ENCODE measurements at regions not wholly inside any gene's neighbourhood (a gene's known extent, or its start where the extent isn't known, plus 50 kb on each side); places are given as distances from the start of the nearest gene placed in this dataset.
"Not testable (repeated sequence)": the region's sequence is repeated elsewhere in the genome, so short reads cannot be mapped to it uniquely, and the experiment has no call there.

DNA sequence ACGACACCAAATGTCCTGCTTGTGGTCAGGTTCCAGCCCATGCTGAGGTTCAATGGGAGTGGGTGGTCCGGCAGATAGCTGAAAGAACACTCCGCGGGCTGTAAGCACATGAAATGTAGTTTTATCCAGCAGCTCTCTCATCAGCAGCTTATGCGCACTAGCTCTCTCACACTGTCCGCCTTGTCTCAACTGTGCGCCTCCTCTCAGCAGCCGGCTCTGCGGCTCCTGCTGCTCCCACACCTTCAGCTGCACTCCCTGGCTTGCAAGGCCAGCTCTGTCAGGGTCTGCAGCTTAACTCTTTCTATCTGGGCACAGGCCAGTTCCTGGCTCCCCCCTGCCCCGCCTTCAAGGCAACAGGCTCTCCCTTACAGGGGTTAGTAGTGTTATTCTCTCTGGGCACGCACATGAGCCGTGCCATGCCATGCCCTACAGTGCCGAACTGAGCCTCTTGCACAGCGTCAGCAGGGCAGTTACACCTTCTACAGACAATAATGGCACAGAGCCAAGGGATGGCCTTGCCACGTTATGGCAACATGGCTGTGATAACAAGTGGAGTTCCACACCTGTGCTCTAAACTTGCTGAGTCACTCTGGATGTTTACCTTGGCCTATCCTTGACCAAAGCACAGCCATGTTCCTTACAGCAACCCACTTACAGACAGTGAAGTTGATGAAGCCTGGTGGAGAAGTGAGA, 84.0 kb upstream of the LRFN2 start:
- Mint-ChIP-seq H3K27me3 (no peaks in the 10 kb centered on the region), H3K27ac (no peak overlapping the region), H3K4me1 (no peaks in the 10 kb centered on the region), H3K4me3 (no peak overlapping the region), H3K36me3 (ENCODE audit: low read depth) (no peaks in the 10 kb centered on the region), H3K9me3 (peaks cover 2% of the 10 kb centered on the region)
- CTCF ChIA-PET = no interaction called here
- POLR2A ChIA-PET = no interaction called here
- no peak for DNase-seq

GRCh38 chr6:40669343-40669742, 82.2 kb upstream of the LRFN2 start:
- Mint-ChIP-seq H3K4me3 (no peak overlapping the region), H3K27me3 (no peaks in the 10 kb centered on the region), H3K27ac (no peak overlapping the region), H3K4me1 (no peaks in the 10 kb centered on the region), H3K9me3 (peaks cover 14% of the 10 kb centered on the region), H3K36me3 (ENCODE audit: low read depth) (no peaks in the 10 kb centered on the region)
- ChIA-PET POLR2A (no interaction called here), CTCF (interaction anchor here (0.5 kb wide), 1 partner anchor 594 kb away, joined by 3 read pairs; no protein-coding TSS in a partner anchor)
- DNase-seq = no peak

GRCh38 chr6:40668203-40668602, 81.0 kb upstream of the LRFN2 start:
- Mint-ChIP-seq H3K4me1 (no peaks in the 10 kb centered on the region), H3K27ac (no peak overlapping the region), H3K36me3 (ENCODE audit: low read depth) (no peaks in the 10 kb centered on the region), H3K9me3 (peaks cover 19% of the 10 kb centered on the region), H3K27me3 (no peaks in the 10 kb centered on the region), H3K4me3 (no peak overlapping the region)
- no peak for DNase-seq
- CTCF ChIA-PET = no interaction called here
- POLR2A ChIA-PET = no interaction called here

DNA sequence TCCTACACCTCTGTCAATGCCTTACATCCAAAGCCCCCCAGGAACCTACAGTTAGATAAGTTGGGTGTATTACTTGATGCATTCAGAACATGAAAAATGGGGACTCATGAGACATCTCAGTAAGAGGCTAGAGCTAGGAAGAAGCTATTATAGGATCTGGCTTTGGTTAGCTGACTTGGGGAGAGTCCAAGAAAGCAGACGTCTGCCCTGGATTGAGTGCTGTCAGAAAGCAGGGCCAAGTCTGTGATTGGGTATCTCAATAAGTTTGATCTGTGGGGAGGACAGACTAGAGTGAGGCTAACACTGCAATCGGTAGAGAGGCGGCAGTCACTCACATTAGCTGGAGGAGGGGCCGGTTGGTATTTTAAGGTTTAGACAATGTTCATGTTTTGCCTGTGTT, 79.4 kb upstream of the LRFN2 start:
- no peaks in the 10 kb centered on the region for H3K36me3 Mint-ChIP-seq (ENCODE audit: low read depth)

GRCh38 chr6:40661726-40662125, 74.6 kb upstream of the LRFN2 start:
- no peak for DNase-seq
- ChIA-PET CTCF (no interaction called here), POLR2A (no interaction called here)
- peaks cover 2% of the 10 kb centered on the region for H3K27me3 Mint-ChIP-seq
- no peak overlapping the region for H3K4me3 Mint-ChIP-seq
- H3K4me1 Mint-ChIP-seq = no peaks in the 10 kb centered on the region
- no peak overlapping the region for H3K27ac Mint-ChIP-seq
- H3K9me3 Mint-ChIP-seq = peaks cover 17% of the 10 kb centered on the region
- H3K36me3 Mint-ChIP-seq (ENCODE audit: low read depth) = no peaks in the 10 kb centered on the region

More for the DNA sequence above, 79.4 kb upstream of the LRFN2 start:
- Mint-ChIP-seq H3K4me3 (no peak overlapping the region), H3K27me3 (no peaks in the 10 kb centered on the region), H3K27ac (no peak overlapping the region), H3K9me3 (peaks cover 19% of the 10 kb centered on the region), H3K4me1 (no peaks in the 10 kb centered on the region)
- no peak for DNase-seq
- CTCF ChIA-PET = interaction anchor here (0.8 kb wide), 1 partner anchor 65 kb away, joined by 3 read pairs; no protein-coding TSS in a partner anchor
- POLR2A ChIA-PET = no interaction called here

- not testable (repeated sequence) for H3K27ac Mint-ChIP-seq
Observed at GRCh38 chr6:40656772-40657171, 69.6 kb upstream of the LRFN2 start.

DNA sequence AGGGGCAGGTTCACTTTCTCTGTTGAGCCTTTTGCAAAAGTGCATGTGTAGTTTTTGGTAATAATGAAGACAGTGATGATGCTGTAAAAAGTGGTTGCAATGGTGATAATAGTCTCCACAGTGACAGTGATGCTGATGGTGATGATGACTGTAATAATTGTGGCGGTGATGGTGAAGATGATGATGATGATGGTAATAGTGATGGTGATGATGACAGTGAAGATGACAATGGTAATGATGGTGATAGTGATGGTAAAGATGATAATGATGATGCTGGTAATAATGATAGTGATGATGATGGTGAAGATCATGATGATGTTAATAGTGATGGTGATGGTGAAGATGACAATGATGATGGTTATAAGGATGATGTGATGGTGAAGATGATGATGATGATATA, 67.7 kb upstream of the LRFN2 start:
- H3K9me3 Mint-ChIP-seq = no peaks in the 10 kb centered on the region
- DNase-seq = no peak
- no peaks in the 10 kb centered on the region for H3K4me1 Mint-ChIP-seq
- ChIA-PET POLR2A (no interaction called here), CTCF (no interaction called here)
- H3K4me3 Mint-ChIP-seq = no peak overlapping the region
- H3K36me3 Mint-ChIP-seq (ENCODE audit: low read depth) = no peaks in the 10 kb centered on the region
- H3K27me3 Mint-ChIP-seq = peaks cover 7% of the 10 kb centered on the region
- no peak overlapping the region for H3K27ac Mint-ChIP-seq

More at GRCh38 chr6:40656772-40657171, 69.6 kb upstream of the LRFN2 start:
- H3K4me1 Mint-ChIP-seq; H3K4me3 Mint-ChIP-seq; CTCF ChIA-PET; H3K36me3 Mint-ChIP-seq (ENCODE audit: low read depth); POLR2A ChIA-PET; DNase-seq; H3K27me3 Mint-ChIP-seq; H3K9me3 Mint-ChIP-seq: not testable (repeated sequence)

- peaks cover 2% of the 10 kb centered on the region for H3K36me3 Mint-ChIP-seq (ENCODE audit: low read depth)
- peaks cover 15% of the 10 kb centered on the region for H3K4me1 Mint-ChIP-seq
- no peaks in the 10 kb centered on the region for H3K9me3 Mint-ChIP-seq
Observed at GRCh38 chr6:40645043-40645442, 57.9 kb upstream of the LRFN2 start.

DNA sequence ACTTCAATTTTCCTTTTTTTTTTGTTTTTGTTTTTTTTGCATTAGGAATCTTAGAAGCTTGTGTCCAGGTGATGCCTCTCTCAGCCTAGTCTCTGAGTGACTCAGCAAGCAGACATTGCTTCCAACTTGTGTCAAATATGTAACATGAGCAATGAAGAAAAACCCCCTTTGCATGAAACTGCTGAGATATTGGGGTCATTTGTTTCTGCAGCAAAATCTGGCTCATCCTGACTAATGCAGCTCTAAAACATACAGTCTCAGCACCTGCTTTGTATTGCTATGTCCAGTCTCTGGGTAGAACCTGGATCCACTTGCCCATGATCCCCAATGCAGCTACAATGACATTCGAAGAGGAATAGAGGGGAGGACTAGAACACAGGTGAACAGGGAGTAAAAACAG, 55.7 kb upstream of the LRFN2 start:
- H3K27me3 Mint-ChIP-seq = peaks cover 8% of the 10 kb centered on the region
- H3K36me3 Mint-ChIP-seq (ENCODE audit: low read depth) = peaks cover 2% of the 10 kb centered on the region
- H3K4me1 Mint-ChIP-seq = peaks cover 29% of the 10 kb centered on the region
- ChIA-PET CTCF (interaction anchor here (0.6 to 0.9 kb wide), 2 partner anchors 20 to 1136 kb away, joined by 3 read pairs; no protein-coding TSS in a partner anchor), POLR2A (no interaction called here)
- H3K9me3 Mint-ChIP-seq = no peaks in the 10 kb centered on the region
- H3K27ac Mint-ChIP-seq = no peak overlapping the region
- H3K4me3 Mint-ChIP-seq = no peak overlapping the region
- DNase-seq = no peak

More at GRCh38 chr6:40645043-40645442, 57.9 kb upstream of the LRFN2 start:
- Mint-ChIP-seq H3K27ac (no peak overlapping the region), H3K4me3 (no peak overlapping the region), H3K27me3 (peaks cover 19% of the 10 kb centered on the region)
- CTCF ChIA-PET = no interaction called here
- POLR2A ChIA-PET = interaction anchor here (0.6 kb wide), 1 partner anchor 701 kb away, joined by 5 read pairs; no protein-coding TSS in a partner anchor
- DNase-seq = no peak

- Mint-ChIP-seq H3K4me3 (no peak overlapping the region), H3K27me3 (peaks cover 2% of the 10 kb centered on the region), H3K27ac (no peak overlapping the region), H3K4me1 (peaks cover 29% of the 10 kb centered on the region), H3K36me3 (ENCODE audit: low read depth) (peaks cover 2% of the 10 kb centered on the region), H3K9me3 (no peaks in the 10 kb centered on the region)
- no peak for DNase-seq
- POLR2A ChIA-PET = no interaction called here
- CTCF ChIA-PET = interaction anchor here (0.6 to 0.9 kb wide), 2 partner anchors 19 to 1135 kb away, joined by 3 read pairs; no protein-coding TSS in a partner anchor
Observed at GRCh38 chr6:40642190-40642589, 55.0 kb upstream of the LRFN2 start.

GRCh38 chr6:40640599-40641227, 53.5 kb upstream of the LRFN2 start:
- Mint-ChIP-seq H3K4me3 (peak overlapping the region; percentile 54), H3K27ac (peak overlapping the region; percentile 85), H3K4me1 (peaks cover 29% of the 10 kb centered on the region), H3K36me3 (ENCODE audit: low read depth) (peaks cover 2% of the 10 kb centered on the region), H3K27me3 (no peaks in the 10 kb centered on the region), H3K9me3 (no peaks in the 10 kb centered on the region)
- ChIA-PET POLR2A (no interaction called here), CTCF (no interaction called here)
- DNase-seq = peak; percentile 66
